ENCODE measurements at regions not wholly inside any gene's neighbourhood (a gene's known extent, or its start where the extent isn't known, plus 50 kb on each side); places are given as distances from the start of the nearest gene placed in this dataset.

DNA sequence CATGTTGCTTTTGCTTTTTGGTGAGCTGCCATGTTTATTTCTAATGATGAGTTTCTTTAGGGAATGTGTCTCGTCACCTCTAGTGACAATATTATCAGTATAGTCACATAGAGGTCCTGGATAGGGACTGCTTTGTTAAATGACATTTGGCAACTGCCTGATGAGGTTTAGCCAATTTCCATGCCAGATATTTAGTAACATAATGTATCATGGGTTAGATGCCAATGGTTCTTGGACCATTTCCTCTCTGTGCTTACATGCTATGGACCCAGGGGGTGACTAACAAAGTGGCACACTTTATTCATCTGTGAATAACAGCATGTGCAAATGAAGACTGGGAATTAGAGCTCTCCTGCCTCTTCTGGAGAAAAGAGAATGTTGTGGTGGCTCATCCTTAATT, 56.2 kb upstream of the RAB27B start (continued):
- TF ChIP-seq, protein P1, sequence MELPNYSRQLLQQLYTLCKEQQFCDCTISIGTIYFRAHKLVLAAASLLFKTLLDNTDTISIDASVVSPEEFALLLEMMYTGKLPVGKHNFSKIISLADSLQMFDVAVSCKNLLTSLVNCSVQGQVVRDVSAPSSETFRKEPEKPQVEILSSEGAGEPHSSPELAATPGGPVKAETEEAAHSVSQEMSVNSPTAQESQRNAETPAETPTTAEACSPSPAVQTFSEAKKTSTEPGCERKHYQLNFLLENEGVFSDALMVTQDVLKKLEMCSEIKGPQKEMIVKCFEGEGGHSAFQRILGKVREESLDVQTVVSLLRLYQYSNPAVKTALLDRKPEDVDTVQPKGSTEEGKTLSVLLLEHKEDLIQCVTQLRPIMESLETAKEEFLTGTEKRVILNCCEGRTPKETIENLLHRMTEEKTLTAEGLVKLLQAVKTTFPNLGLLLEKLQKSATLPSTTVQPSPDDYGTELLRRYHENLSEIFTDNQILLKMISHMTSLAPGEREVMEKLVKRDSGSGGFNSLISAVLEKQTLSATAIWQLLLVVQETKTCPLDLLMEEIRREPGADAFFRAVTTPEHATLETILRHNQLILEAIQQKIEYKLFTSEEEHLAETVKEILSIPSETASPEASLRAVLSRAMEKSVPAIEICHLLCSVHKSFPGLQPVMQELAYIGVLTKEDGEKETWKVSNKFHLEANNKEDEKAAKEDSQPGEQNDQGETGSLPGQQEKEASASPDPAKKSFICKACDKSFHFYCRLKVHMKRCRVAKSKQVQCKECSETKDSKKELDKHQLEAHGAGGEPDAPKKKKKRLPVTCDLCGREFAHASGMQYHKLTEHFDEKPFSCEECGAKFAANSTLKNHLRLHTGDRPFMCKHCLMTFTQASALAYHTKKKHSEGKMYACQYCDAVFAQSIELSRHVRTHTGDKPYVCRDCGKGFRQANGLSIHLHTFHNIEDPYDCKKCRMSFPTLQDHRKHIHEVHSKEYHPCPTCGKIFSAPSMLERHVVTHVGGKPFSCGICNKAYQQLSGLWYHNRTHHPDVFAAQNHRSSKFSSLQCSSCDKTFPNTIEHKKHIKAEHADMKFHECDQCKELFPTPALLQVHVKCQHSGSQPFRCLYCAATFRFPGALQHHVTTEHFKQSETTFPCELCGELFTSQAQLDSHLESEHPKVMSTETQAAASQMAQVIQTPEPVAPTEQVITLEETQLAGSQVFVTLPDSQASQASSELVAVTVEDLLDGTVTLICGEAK (IDR thresholded peaks at IDR 0.05): no peak
- TF ChIP-seq, protein P1 (CRISPR knock-in tag; IDR thresholded peaks at IDR 0.05): no peak
- TF ChIP-seq TARDBP (IDR thresholded peaks at IDR 0.05) (no peak), SNRNP70 (optimal IDR thresholded peaks at IDR 0.05; ENCODE audit: low read depth, low read length) (no peak), BHLHE40 (IDR thresholded peaks at IDR 0.05; ENCODE audit: low read length) (no peak), KLF1 (tag; IDR thresholded peaks at IDR 0.05) (no peak), TFAM (CRISPR knock-in tag; conservative IDR thresholded peaks at IDR 0.05) (no peak), ZNF778 (CRISPR knock-in tag; IDR thresholded peaks at IDR 0.05) (no peak), XRCC5 (IDR thresholded peaks at IDR 0.05; ENCODE audit: low read depth, low read length) (no peak), STAT6 (CRISPR knock-in tag; IDR thresholded peaks at IDR 0.05) (no peak), ZNF212 (CRISPR knock-in tag; IDR thresholded peaks at IDR 0.05) (no peak), ZNF583 (CRISPR knock-in tag; IDR thresholded peaks at IDR 0.05) (no peak), CEBPG (CRISPR knock-in tag; IDR thresholded peaks at IDR 0.05) (no peak), CEBPG (tag; conservative IDR thresholded peaks at IDR 0.05 in 1 of 2, IDR thresholded peaks at IDR 0.05 in 1 of 2) (no peak)
- TF ChIP-seq, protein P2, sequence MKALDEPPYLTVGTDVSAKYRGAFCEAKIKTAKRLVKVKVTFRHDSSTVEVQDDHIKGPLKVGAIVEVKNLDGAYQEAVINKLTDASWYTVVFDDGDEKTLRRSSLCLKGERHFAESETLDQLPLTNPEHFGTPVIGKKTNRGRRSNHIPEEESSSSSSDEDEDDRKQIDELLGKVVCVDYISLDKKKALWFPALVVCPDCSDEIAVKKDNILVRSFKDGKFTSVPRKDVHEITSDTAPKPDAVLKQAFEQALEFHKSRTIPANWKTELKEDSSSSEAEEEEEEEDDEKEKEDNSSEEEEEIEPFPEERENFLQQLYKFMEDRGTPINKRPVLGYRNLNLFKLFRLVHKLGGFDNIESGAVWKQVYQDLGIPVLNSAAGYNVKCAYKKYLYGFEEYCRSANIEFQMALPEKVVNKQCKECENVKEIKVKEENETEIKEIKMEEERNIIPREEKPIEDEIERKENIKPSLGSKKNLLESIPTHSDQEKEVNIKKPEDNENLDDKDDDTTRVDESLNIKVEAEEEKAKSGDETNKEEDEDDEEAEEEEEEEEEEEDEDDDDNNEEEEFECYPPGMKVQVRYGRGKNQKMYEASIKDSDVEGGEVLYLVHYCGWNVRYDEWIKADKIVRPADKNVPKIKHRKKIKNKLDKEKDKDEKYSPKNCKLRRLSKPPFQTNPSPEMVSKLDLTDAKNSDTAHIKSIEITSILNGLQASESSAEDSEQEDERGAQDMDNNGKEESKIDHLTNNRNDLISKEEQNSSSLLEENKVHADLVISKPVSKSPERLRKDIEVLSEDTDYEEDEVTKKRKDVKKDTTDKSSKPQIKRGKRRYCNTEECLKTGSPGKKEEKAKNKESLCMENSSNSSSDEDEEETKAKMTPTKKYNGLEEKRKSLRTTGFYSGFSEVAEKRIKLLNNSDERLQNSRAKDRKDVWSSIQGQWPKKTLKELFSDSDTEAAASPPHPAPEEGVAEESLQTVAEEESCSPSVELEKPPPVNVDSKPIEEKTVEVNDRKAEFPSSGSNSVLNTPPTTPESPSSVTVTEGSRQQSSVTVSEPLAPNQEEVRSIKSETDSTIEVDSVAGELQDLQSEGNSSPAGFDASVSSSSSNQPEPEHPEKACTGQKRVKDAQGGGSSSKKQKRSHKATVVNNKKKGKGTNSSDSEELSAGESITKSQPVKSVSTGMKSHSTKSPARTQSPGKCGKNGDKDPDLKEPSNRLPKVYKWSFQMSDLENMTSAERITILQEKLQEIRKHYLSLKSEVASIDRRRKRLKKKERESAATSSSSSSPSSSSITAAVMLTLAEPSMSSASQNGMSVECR (CRISPR knock-in tag; IDR thresholded peaks at IDR 0.05): no peak
